SW480 (cell line): ENCODE measurements at regions not wholly inside any gene's neighbourhood (a gene's known extent, or its start where the extent isn't known, plus 50 kb on each side); places are given as distances from the start of the nearest gene placed in this dataset.

Experiments used
- DNase-seq: peaks from one replicate; pipeline ENCODE4 v3.0.0-alpha.2; 2016; ENCODE audit warnings: low spot score

GRCh38 chr3:34011171-34012101 lies 213.0 kb downstream of the PDCD6IP start:
- peak; percentile 12 for DNase-seq

DNA sequence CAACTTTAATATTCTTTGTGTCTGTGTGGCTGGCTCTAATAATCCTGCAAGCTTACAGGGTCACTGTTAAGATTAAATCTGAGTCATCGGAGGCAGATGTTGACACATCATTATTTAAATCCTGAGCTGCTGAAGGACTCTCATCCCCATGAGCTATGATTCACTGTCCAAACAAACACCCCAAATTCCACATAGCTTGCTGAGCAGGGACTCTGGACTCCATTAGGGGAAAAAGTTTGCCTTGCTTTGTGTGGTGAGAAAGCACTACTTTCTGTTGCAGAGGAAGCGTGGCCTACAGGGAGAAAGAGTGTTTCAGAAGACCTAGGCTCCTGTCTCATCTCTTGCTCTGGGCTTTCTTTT lies 213.7 kb downstream of the PDCD6IP start:
- peak; percentile 85 for DNase-seq

GRCh38 chr3:34013818-34014570 lies 215.6 kb downstream of the PDCD6IP start:
- DNase-seq, result no peak

DNA sequence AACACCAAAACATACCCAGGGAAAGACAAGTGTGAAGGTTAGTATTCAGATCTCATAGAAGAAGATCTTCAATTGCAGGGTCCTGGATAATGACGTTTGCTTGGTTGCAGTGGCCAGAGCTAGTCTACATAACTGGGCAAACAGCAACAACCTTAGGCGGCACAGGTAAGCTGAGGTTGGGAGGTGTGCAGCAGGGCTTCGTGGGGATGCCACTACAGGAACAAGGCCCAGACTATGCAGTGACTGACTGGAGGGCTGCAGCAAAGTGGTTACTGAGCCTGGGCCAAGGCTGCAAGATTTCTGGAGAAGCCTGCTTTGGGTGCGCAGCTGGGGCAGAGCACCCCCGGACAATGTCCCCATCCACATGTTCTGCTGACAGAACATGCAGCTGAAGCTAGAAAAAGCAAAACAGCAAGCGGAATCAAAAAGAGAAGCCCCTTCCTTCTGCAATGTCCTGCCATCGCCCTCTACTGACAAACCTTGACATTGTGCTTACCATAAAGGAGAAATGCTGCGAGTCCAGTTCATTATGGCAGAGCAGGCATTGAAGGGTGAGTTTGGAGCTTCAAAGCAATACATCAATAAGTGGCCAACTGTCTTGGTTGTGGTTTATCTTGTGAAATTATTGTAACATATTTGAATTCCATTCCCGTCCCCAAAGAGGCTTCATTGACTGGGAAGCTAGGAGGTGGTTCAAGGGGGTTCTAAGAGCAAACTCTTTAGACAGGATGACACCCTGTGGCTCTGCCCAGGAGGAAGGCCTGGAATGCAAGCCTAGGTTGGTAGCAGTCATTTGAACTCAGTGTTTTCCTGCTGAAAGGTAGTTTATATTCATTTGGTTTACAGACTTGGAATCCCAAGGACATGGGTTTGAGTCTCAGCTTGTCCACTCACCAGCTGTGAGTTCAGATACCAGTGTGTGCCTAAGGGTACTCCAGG lies 217.0 kb downstream of the PDCD6IP start:
- DNase-seq, result no peak

DNA sequence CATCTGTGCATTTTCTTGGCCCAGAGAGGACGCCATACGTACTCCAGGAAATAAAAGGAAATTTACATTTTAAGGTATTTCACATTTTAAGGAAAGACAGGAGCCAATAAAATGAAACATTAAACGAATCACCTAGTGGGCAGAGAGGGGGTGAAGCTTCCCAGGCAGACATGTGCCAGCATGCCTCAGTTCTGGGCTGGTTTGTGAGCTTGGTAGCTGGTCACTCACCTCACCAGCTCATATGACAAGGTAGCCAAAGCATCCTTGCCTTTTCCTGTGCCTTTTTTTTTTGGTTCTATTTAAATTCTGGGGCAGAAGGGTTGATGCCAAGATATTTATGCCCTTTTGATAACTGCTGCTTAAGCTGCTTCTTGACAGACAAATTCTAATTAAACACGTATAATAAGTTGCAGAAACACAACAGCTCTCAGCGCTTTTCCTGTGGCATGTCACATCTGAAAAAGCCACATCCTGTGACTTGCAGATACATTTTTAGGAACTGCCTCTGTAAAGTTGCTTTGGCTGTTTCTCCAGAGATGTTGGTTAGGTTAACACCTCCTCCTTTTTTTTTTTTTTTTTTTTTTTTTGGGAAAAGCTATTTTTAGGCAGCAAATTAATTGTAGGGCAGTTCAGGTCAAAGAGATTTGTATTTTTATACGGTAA lies 218.6 kb downstream of the PDCD6IP start:
- no peak for DNase-seq

GRCh38 chr3:34017757-34018156 lies 219.3 kb downstream of the PDCD6IP start:
- DNase-seq, result no peak

GRCh38 chr3:34019158-34019557 lies 220.7 kb downstream of the PDCD6IP start:
- DNase-seq, result no peak

DNA sequence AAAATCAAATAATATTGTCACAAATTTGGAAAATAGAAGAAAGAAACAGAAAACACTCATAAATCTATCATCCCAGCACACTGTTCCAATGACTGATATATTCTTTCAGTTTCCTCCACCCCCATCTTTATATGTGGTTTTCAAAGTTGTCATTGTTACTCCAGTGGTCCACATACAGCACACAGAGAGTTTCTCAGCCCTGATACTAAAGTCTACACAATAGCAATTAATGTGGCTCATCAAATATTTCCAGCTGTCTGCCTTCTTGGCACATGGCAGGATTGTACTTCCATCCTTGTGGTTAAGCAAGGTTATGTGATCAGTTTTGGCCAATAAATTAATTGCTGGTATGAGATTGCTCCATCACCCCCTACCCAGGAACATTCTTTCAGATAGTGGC lies 221.7 kb downstream of the PDCD6IP start:
- DNase-seq, result no peak

GRCh38 chr3:34020726-34021680 lies 222.6 kb downstream of the PDCD6IP start:
- no peak for DNase-seq

DNA sequence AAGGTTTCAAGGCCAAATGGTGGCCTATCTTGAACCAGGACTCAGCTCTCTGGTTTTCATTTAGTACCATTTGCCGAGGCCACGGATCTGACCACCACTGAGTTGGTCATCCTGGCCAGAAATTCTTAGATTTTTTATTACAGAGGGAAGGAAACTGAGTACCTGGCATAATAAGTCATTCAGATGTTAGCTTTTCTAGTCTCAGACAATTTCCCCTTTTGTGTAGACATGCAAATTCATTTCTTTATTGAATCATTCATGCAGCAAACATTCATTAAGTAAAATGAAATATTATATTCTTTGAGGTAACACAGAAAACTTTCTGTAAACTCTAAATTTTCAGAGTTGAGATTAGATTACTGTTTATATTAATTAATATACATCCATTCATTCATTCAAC lies 223.7 kb downstream of the PDCD6IP start:
- DNase-seq, result no peak

DNA sequence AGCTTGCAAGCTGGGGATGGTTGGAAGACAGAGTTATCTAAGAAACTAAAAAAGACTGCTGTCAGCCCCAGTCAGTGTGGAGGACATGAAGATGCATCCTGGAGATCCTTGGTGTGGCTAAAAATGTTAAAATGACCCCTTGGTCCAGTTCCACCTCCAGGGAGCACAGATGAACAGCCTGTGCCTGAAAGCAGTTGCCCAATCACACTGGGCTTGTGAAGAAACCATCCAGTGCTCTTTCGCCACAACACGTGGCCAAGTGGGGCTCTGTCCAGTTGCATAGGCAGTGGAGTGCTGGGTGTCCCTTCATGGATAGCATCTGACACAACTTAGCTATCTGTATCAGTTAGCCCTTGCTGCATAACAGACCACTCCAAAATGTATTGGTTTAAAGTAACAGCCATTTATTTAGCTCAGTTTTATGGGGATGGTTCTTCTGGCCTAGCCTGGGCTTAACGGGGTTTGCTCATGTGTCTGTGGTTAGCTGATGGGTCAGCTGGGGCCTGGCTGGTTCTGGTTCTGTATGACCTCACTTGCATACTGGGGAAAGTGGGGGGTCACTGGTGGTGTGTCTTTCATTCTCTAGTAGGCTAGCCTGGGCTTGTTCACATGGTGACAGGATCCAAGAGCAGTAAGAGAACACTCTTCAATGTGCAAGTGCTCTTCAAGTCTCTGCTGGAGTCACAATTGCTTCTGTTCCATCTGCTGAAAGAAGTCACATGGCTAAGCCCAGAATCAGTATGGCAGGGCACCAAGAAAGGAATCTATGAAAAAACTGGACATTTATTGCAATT lies 226.2 kb downstream of the PDCD6IP start:
- no peak for DNase-seq

DNA sequence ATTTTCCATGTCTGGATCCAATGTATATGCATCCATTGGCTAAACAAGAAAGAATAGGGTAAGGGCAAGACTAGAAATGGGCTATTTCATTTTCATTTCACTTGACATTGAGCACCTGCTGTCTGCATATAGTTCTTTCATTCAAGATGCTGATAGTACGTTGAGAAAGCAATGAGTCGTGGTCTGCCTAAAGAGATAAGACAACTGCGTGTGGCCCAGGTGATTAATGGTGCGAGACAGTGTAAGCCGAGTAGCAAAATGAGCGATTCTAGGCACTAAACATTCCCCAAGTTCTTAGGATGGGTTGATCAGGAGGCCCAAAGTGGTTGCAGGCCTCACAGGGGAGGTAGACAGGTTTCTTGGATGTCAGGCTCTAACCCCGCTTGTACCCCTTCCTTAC lies 235.4 kb downstream of the PDCD6IP start:
- DNase-seq, result no peak

DNA sequence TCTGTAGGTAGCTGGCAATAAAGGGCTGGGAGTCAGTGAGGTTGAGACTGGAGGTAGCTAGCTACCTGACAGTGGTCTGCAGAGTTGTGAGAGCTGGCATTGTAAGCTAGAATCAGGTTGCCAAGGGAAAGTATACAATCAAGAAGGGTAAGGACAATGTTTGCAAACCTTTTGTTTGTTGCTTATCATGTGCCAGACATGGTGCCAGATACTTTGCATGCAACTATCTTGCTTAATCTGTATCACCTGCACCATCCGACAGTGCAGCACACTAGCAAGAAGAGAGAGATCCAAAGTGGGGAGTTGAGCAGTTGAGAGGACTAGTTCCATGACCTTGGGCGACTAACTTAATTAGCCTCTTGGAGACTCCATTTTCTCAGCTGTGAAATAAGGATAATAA lies 236.4 kb downstream of the PDCD6IP start:
- no peak for DNase-seq

DNA sequence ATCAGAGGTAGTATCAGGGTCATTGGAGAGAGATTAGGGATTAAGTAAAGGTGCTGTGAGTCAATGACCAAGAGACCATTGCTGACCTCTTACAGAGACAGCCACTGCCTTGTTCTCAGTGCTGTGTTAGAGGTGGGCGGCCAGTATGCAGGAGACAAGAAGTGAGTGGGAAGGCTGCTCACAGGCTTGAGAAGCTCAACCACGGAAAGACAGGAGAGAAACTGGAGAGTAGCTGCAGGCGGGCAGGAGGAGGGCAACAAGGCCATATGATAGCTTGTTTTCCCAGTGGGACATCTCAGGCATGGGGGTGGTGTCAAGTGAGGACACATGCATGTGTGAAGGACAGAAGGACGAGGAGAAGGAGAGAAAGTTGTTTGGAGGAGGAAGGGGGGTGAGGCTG lies 237.3 kb downstream of the PDCD6IP start:
- no peak for DNase-seq

GRCh38 chr3:34037260-34037659 lies 238.8 kb downstream of the PDCD6IP start:
- no peak for DNase-seq

DNA sequence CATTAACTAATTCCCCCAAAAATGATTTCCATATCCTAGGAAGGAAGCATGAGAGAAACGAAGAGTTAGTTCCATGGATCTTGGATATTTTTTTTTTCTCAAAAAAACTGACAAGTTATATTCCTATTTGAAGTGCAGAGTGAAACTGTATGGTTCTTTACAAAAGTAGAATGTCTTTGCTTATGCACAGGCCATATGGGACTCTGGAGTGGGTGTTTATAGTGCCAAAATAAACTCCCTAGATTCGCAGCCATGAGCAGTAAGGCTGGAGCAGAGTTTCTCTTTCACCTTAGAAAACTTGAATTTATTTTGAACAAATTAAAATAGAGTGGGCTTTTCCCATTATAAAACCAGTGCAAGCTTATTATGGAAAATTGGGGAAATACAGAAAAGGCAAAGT lies 239.7 kb downstream of the PDCD6IP start:
- DNase-seq, result no peak

GRCh38 chr3:34046154-34046553 lies 247.7 kb downstream of the PDCD6IP start:
- DNase-seq, result no peak

DNA sequence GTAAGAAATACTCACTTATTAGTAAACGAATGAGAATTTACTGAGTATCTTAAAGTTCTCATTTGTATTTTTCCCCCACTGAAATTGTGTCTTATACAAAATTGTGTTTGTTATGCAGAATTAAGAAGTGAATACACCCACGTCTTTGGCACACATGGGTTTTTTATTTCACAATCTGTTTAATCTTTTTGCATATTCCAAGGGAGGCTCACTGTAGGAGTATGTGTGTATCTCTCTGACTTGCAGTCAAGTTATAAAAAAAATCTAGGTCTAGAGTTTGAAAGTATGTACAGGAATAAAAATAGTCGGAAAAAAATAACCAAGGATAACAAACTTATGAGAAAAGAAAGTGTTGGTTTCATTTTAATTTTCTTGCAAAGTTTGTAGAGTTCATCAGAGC lies 255.2 kb downstream of the PDCD6IP start:
- DNase-seq, result no peak

GRCh38 chr3:34056181-34056910 lies 257.9 kb downstream of the PDCD6IP start:
- DNase-seq, result no peak
